NT2/D1 (cell line): ENCODE measurements at regions not wholly inside any gene's neighbourhood (a gene's known extent, or its start where the extent isn't known, plus 50 kb on each side); places are given as distances from the start of the nearest gene placed in this dataset.

Source experiments
- SUZ12 ChIP-seq: IDR thresholded peaks from 2 replicates; pipeline ENCODE4 v1.6.1; 2011; ENCODE audit not compliant: insufficient read length, insufficient read depth; ENCODE audit errors: extremely low read depth
- YY1 ChIP-seq: IDR thresholded peaks from 2 replicates; pipeline ENCODE4 v1.6.1; 2011; ENCODE audit not compliant: insufficient read length, insufficient read depth
- ZNF274 ChIP-seq: IDR thresholded peaks from 2 replicates; pipeline ENCODE4 v1.6.1; 2011; ENCODE audit warnings: mild to moderate bottlenecking, low read depth, low read length

DNA sequence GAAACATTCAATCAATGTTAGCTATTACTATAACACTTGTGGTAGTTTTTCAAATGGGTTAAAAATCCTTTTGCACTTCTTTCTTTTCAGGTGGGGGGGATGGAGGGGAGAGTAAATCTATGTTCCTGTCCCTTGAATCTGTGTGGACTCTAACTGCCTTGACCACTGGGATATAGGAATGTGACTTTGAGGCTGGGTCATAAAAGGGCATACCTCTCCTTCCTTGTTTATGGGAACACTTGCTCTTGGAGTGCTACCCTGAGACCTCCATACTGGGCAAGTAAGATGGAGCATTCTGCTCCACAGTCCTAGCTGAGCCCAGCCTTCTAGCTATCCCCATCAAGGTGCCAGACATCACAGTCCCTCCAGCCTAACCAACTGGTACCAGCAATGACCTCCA, 89.3 kb upstream of the SIM2 start:
- TF ChIP-seq ZNF274 = no peak
- TF ChIP-seq YY1 = no peak
- no peak for TF ChIP-seq SUZ12
